Large intestine (tissue), 3 donors: ENCODE measurements at regions not wholly inside any gene's neighbourhood (a gene's known extent, or its start where the extent isn't known, plus 50 kb on each side); places are given as distances from the start of the nearest gene placed in this dataset.

Experiments
- DNase-seq, 2 donors: peaks; one replicate each; pipeline versions ENCODE4 v3.0.0 to v3.0.0-alpha.2; 2013
- H3K27ac ChIP-seq: one replicate; pipeline ENCODE4 v1.5.1; 2013; ENCODE audit warnings: low read length
- H3K27me3 ChIP-seq: 2 replicates; pipeline ENCODE4 v1.6.1; 2013; ENCODE audit warnings: low read length; ENCODE audit not compliant: control insufficient read depth, insufficient read depth
- H3K36me3 ChIP-seq: 2 replicates; pipeline ENCODE4 v1.6.1; 2013; ENCODE audit warnings: low read length; ENCODE audit not compliant: control insufficient read depth, insufficient read depth
- H3K4me1 ChIP-seq: one replicate; pipeline ENCODE4 v1.6.1; 2013; ENCODE audit warnings: low read length; ENCODE audit not compliant: control insufficient read depth, insufficient read depth
- H3K4me3 ChIP-seq: one replicate; pipeline ENCODE4 v1.5.1; 2013; ENCODE audit warnings: low read length
- H3K9me3 ChIP-seq: one replicate; pipeline ENCODE4 v1.6.1; 2013; ENCODE audit warnings: mild to moderate bottlenecking, low read depth, low read length, moderate library complexity; ENCODE audit not compliant: control insufficient read depth
- WGBS: methylation state at CpG from one replicate; pipeline ENCODE4 v1.1.5; 2013; ENCODE audit warnings: low lambda C conversion rate; ENCODE audit not compliant: insufficient coverage; 5-methylcytosine and 5-hydroxymethylcytosine counted together

DNA sequence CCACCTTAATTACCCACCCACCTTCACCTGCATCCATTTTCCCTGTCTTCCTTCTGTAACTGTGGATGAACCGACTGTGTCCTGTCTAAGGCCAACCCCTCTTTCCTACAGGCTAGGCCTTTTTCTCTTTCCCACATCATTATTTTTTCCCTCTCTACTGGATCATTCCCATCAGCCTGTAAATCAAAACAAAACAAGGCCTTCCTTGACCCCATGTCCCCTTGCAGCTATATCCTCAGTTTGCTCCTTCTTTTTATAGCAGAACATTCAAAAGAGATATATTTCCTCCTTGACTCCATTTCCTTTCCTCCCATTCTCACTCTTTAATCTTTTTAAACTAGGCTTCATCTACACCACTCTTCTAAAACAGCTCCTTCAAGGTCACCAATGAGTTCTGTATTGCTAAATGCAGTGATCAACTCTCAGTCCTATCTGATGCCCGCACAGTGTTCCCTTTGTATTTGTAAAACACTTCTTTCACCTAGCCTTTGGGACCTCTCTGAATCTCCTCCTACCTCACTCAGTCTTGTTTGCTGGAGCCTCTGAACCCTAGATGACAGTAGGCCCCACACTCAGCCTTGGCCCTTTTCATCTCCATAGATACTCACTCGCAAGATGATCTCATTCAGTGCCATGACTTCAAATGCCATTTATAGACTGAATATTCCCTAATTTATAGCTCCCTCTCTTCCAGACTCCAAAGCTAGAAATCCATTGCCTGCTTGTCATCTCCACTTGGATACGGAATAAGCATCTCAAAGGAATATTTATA lies 55.7 kb downstream of the CXCR4 start:
- no peak overlapping the region for H3K4me3 ChIP-seq
- WGBS: 100% methylated on average over 2 of the region's 4 CpGs
- DNase-seq: no peak
- H3K4me1 ChIP-seq: peaks cover 19% of the 10 kb centered on the region
- H3K36me3 ChIP-seq: no peaks in the 10 kb centered on the region
- no peak overlapping the region for H3K27ac ChIP-seq
- H3K9me3 ChIP-seq: no peaks in the 10 kb centered on the region
- H3K27me3 ChIP-seq: no peaks in the 10 kb centered on the region

DNA sequence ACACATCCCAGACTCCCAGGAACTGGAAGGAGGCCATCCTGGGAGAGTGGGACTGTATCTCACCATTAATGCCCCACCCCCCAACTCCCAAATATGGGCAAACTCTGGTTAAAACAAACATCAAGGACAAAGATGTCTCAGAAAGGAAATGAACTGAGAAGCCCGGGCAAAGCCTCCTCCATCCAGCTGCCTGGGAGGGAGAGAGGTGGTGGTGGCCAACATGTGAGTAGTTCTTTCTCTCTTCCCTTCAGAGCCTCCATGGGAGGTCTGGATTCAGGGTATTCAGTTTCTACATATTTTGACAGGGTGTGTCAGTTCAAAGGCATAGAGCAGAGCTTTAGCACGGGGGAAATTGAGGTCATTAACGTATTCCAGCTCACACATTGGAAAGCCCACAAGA lies 57.5 kb downstream of the CXCR4 start:
- Histone ChIP-seq H3K36me3 (no peaks in the 10 kb centered on the region), H3K4me1 (peaks cover 9% of the 10 kb centered on the region), H3K9me3 (no peaks in the 10 kb centered on the region), H3K27ac (no peak overlapping the region), H3K4me3 (no peak overlapping the region), H3K27me3 (no peaks in the 10 kb centered on the region)
- no CpG with 5 or more reads among the region's 3 CpGs for WGBS
- no peak for DNase-seq

DNA sequence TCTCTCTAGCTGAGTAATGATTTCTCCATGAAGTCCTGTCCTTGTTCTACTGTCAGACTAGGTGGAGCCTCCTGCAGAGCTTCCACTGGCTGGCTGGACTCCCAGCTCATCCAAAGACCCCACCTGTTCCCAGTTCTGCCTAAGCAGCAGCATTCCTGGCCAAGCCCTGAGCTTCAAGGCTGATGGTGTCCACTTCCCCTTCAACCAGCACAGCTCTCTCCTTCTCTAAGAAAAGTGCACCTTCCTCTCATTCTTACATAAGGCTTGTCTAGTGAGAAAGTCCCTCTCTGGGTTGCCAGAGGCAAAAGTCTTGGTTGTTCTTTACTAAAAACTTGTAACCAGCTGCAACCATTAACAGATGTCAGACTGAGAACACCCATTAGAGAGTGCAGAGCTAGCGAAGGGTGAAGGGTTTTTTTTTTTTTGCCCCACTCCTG lies 58.9 kb downstream of the CXCR4 start:
- Histone ChIP-seq H3K36me3 (no peaks in the 10 kb centered on the region), H3K4me1 (no peaks in the 10 kb centered on the region), H3K27me3 (no peaks in the 10 kb centered on the region), H3K4me3 (no peak overlapping the region), H3K9me3 (no peaks in the 10 kb centered on the region), H3K27ac (no peak overlapping the region)
- WGBS: 80% methylated on average over 1 of the region's 1 CpG
- no peak for DNase-seq

DNA sequence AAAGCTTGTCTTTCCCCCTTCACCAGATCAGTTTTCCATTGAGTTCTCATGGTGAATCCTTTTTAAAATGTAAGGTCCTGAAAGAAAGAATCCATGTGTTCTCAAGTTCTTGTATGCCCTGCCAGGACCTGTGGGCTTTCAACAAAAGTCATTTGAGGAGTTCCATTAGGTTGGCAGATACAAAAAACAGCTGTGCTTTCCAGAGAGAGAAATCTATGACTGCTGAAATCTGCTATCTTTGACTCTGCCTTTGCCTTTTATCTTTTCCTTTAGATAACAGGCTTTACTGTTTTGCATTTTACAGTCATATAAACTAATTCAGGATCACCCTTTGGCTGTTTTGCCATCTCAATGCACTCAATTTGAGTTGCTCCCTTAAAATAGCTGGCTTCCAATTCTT lies 59.7 kb downstream of the CXCR4 start:
- Histone ChIP-seq H3K9me3 (no peaks in the 10 kb centered on the region), H3K27ac (no peak overlapping the region), H3K4me1 (no peaks in the 10 kb centered on the region), H3K4me3 (no peak overlapping the region), H3K36me3 (no peaks in the 10 kb centered on the region), H3K27me3 (no peaks in the 10 kb centered on the region)
- DNase-seq: no peak

DNA sequence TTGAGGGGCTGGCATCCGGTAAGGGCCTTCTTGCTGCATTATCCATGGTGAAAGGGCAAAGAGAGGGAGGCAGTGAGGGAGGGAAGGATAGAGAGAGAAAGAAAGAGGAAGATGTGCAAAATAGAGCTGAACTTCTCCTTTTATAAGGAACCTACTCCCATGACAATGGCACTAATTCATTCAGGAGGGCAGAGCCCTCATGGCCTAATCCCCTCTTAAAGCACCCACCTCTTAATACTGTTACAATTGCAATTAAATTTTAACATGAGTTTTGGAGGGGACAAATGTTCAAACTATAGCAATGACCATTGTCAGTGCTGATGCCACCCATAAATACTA lies 60.2 kb downstream of the CXCR4 start:
- 20% methylated on average over 1 of the region's 1 CpG for WGBS
- DNase-seq: no peak
- no peaks in the 10 kb centered on the region for H3K9me3 ChIP-seq
- no peak overlapping the region for H3K4me3 ChIP-seq
- H3K36me3 ChIP-seq: no peaks in the 10 kb centered on the region
- no peaks in the 10 kb centered on the region for H3K4me1 ChIP-seq
- no peaks in the 10 kb centered on the region for H3K27me3 ChIP-seq
- H3K27ac ChIP-seq: no peak overlapping the region

DNA sequence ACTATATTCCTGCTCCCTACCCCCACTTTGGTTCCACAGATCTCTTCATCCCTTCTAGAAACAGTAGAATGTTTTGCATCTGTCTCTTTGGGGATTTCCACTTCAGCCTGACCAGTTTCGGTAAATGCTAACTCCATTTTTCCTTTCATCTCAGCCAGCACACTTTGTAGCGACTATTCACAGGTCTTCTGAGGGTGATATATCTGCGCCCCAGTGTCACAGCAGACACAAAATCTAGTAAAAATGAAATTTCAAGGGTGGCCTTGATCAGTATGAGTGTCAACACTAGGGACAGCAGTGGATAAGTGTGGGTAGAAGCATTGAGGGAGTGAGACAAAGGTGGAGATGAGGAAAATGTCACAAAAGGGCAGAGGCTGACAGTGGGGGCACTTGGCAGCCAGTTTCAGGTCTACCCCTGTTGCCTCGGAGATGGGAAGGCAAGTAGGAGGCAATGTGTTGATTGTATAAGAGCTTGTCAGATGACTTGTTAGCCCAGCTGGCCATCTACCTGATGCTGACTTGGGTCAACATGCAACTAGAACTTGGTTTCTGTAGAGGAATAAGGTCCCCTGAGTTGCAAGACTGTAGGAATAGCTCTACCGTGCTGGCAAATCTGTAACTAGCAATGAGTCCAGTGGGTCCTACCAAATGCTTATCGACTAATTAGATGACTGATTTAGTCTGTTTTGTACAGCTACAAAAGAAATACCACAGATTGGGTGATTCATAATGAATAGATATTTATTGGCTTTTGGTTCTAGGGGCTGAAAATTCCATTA lies 60.7 kb downstream of the CXCR4 start:
- Histone ChIP-seq H3K4me1 (no peaks in the 10 kb centered on the region), H3K9me3 (no peaks in the 10 kb centered on the region), H3K27ac (no peak overlapping the region), H3K36me3 (no peaks in the 10 kb centered on the region), H3K4me3 (no peak overlapping the region), H3K27me3 (no peaks in the 10 kb centered on the region)
- WGBS: 100% methylated on average over 1 of the region's 6 CpGs
- no peak for DNase-seq

DNA sequence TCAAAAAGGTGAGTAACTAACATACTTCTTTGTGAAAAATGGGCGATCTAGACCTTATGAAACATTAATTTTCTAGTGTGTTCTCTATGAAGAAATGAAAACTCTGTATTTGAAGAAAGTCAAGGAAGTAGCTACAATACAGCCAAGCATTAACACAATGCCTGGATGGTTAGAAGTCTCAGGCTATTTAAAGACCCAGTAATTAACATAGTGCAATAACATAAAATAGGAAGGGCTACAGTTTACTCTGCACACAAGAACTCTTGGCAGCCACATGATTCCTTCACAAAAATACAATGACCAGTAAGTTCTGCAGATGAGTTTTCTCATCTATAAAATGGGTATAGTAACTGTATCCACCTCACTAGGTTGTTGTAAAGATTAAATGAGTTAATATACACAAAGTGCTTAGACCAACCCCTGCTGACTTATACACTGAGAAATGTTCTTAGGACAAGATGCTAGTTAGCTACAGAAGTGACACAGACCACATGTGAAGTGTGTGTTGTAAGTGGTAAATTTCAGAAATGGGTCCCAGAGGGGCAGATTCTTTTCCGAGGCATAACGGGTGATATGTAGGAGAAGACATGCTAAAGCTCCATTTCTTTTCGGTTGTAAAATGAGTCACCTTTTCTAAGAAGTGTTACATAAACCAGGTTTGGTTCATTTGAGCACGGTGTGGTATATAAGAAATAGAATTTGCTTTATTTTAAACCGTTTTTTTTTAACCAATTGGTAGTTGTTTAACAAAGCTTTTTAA lies 61.8 kb downstream of the CXCR4 start:
- no peaks in the 10 kb centered on the region for H3K9me3 ChIP-seq
- no peaks in the 10 kb centered on the region for H3K4me1 ChIP-seq
- no peak overlapping the region for H3K4me3 ChIP-seq
- DNase-seq: no peak
- no peak overlapping the region for H3K27ac ChIP-seq
- no peaks in the 10 kb centered on the region for H3K36me3 ChIP-seq
- WGBS: 82% methylated on average over 3 of the region's 6 CpGs
- no peaks in the 10 kb centered on the region for H3K27me3 ChIP-seq

DNA sequence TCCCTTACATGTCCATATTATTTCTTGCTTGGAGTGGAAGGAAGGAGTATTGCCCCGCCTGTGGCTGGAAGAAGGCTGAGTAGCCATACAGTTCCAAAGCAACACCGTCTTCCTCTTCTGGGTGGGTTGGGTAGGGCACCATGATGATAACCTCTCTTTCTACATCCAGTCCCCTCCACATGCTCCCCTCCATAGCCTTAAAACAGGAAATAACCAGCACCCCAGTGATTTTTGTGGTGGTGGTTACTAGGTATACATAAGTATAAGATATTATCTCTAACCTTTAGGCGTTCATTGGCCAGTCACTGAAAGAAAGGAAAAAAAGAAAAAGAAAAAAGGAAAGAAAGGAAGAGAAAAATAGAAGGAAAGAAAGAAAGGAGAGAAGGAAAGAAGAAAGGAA lies 63.1 kb downstream of the CXCR4 start:
- Histone ChIP-seq H3K4me3 (no peak overlapping the region), H3K9me3 (no peaks in the 10 kb centered on the region), H3K27me3 (no peaks in the 10 kb centered on the region), H3K27ac (no peak overlapping the region), H3K4me1 (peaks cover 4% of the 10 kb centered on the region), H3K36me3 (no peaks in the 10 kb centered on the region)
- DNase-seq: no peak
- 95% methylated on average over 1 of the region's 3 CpGs for WGBS

DNA sequence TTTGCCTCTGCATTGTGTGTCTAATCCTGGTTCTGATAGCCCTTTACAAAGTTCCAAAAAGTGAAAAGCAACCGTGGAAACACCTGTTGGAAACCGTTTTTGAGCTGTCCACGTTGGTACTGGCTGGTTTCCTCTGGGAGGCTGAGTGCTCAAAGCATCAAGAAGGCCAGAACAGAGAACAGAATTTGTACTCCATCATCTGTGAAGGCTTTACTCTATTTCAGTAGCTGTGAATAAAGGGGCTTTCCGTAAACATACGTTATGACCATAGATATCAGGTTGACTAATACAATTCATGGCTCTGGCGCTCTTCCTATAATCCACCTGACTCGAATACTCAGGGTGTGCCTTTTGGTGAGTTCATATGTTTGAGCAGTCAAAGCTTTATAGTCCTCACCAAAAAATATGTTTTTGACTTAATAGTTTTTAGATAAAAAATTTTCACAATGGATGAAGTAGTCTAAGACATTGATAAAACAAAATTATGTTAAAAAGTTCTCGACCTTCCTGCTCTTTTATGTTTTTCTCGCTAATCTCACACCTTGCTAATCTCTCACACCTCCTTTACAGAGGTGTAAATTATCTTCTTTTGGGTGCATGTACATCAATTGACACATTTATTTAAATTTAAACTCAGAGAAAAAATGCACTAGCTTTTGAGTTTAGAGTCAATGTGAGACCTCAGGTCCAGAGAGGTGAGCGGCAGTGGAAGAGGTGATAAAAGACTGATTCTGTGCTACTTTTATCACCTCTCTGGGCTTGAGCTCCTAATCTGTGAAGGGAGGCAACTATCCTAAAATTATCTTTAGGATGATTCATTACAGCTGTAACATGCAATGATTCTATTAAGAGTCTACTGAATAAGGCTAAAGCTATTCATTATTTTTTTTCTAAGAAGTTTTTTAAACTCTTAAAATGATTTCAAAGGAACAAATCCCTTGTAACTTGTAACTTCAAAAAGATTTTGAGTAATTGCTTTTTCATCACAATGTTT lies 65.3 kb downstream of the CXCR4 start:
- DNase-seq: no peak
- Histone ChIP-seq H3K4me3 (no peak overlapping the region), H3K9me3 (no peaks in the 10 kb centered on the region), H3K4me1 (peaks cover 4% of the 10 kb centered on the region), H3K36me3 (no peaks in the 10 kb centered on the region), H3K27me3 (no peaks in the 10 kb centered on the region), H3K27ac (no peak overlapping the region)
- 74% methylated on average over 4 of the region's 10 CpGs for WGBS

DNA sequence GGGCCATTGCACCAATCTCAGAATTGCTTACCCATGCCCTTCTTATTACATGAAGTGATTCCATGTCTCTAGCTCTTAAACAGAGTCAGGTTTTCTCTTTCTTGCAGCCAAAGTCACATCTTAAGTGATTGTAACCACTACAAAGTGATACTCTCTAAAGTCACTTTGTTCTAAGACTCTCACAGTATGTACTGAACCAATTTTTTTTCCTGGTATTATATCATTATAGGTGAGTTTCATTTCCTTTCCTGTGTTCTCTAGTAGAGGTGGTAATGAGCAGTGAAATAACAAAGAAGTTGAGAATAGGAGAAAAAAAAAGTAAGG lies 66.3 kb upstream of the DARS1 start:
- Histone ChIP-seq H3K9me3 (no peaks in the 10 kb centered on the region), H3K36me3 (no peaks in the 10 kb centered on the region), H3K27me3 (no peaks in the 10 kb centered on the region), H3K4me1 (peaks cover 4% of the 10 kb centered on the region), H3K27ac (no peak overlapping the region), H3K4me3 (no peak overlapping the region)
- no peak for DNase-seq
